ENCODE measurements at regions not wholly inside any gene's neighbourhood (a gene's known extent, or its start where the extent isn't known, plus 50 kb on each side); places are given as distances from the start of the nearest gene placed in this dataset.

DNA sequence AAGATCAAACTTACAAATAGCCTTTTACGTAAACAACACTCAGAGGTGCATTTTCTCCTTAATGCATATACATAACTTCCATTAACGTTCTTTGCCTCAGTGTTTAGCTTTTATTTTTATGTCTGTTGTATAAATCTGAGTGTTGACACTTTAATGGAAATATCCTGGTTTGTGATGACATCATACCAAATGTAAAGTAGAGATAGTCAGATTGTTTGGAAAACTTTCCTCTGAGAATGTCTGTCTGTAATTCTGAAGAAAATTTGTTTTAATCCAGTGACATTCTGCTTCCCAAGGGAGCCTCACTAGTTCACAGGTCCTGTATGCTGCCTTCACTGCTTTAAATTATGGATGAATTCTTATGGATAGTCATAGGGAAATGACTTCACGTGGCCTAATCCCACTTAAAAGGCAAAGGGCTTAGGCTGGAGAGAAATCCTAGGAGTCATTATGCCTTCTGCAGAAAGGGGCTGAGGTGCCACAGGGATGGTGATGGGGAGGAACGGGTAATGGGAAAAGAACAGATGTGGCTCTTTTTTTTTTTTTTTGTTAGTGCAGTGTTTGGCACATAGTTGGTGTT, 93.2 kb downstream of the DNAJB9 start:
- no peaks in the 10 kb centered on the region for H3K27me3 ChIP-seq (ENCODE audit: control insufficient read depth in 4 of 4, insufficient read depth in 4 of 4, low read length in 3 of 4)
- no peak overlapping the region for H3K27ac ChIP-seq (ENCODE audit: low read depth in 1 of 2, low read length in 2 of 2)
- no peak overlapping the region for H3K9ac ChIP-seq (ENCODE audit: low read depth in 1 of 2, low read length in 2 of 2)
- TF ChIP-seq JUND (IDR thresholded peaks at IDR 0.05) (no peak), GABPA (IDR thresholded peaks at IDR 0.05 in 1 of 2, conservative IDR thresholded peaks at IDR 0.05 in 1 of 2) (no peak), NR2F2 (IDR thresholded peaks at IDR 0.05) (no peak), EGR1 (IDR thresholded peaks at IDR 0.05; ENCODE audit: low read depth in 2 of 2) (no peak), FOXA2 (IDR thresholded peaks at IDR 0.05) (no peak), TAF1 (conservative IDR thresholded peaks at IDR 0.05) (no peak), FOXA1 (IDR thresholded peaks at IDR 0.05) (no peak)
- TF ChIP-seq, protein P1, sequence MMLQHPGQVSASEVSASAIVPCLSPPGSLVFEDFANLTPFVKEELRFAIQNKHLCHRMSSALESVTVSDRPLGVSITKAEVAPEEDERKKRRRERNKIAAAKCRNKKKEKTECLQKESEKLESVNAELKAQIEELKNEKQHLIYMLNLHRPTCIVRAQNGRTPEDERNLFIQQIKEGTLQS (IDR thresholded peaks at IDR 0.05), result no peak
- TF ChIP-seq, protein P2, sequence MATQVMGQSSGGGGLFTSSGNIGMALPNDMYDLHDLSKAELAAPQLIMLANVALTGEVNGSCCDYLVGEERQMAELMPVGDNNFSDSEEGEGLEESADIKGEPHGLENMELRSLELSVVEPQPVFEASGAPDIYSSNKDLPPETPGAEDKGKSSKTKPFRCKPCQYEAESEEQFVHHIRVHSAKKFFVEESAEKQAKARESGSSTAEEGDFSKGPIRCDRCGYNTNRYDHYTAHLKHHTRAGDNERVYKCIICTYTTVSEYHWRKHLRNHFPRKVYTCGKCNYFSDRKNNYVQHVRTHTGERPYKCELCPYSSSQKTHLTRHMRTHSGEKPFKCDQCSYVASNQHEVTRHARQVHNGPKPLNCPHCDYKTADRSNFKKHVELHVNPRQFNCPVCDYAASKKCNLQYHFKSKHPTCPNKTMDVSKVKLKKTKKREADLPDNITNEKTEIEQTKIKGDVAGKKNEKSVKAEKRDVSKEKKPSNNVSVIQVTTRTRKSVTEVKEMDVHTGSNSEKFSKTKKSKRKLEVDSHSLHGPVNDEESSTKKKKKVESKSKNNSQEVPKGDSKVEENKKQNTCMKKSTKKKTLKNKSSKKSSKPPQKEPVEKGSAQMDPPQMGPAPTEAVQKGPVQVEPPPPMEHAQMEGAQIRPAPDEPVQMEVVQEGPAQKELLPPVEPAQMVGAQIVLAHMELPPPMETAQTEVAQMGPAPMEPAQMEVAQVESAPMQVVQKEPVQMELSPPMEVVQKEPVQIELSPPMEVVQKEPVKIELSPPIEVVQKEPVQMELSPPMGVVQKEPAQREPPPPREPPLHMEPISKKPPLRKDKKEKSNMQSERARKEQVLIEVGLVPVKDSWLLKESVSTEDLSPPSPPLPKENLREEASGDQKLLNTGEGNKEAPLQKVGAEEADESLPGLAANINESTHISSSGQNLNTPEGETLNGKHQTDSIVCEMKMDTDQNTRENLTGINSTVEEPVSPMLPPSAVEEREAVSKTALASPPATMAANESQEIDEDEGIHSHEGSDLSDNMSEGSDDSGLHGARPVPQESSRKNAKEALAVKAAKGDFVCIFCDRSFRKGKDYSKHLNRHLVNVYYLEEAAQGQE (IDR thresholded peaks at IDR 0.05), result no peak
- TF ChIP-seq, protein P3, sequence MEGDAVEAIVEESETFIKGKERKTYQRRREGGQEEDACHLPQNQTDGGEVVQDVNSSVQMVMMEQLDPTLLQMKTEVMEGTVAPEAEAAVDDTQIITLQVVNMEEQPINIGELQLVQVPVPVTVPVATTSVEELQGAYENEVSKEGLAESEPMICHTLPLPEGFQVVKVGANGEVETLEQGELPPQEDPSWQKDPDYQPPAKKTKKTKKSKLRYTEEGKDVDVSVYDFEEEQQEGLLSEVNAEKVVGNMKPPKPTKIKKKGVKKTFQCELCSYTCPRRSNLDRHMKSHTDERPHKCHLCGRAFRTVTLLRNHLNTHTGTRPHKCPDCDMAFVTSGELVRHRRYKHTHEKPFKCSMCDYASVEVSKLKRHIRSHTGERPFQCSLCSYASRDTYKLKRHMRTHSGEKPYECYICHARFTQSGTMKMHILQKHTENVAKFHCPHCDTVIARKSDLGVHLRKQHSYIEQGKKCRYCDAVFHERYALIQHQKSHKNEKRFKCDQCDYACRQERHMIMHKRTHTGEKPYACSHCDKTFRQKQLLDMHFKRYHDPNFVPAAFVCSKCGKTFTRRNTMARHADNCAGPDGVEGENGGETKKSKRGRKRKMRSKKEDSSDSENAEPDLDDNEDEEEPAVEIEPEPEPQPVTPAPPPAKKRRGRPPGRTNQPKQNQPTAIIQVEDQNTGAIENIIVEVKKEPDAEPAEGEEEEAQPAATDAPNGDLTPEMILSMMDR (IDR thresholded peaks at IDR 0.05; ENCODE audit: low read depth, low read length, missing input control), result no peak
- no peak for DNase-seq (ENCODE audit: low spot score)
- 66% methylated on average over 4 of the region's 4 CpGs for WGBS
- H3K4me3 ChIP-seq (ENCODE audit: low read depth in 1 of 3, low read length in 3 of 3), result no peak overlapping the region
- H3K4me1 ChIP-seq (ENCODE audit: control insufficient read depth in 4 of 4, insufficient read depth in 4 of 4, low read length in 3 of 4), result peaks cover 0 to 9% (median 7%) of the 10 kb centered on the region in 4 donors
- H3K36me3 ChIP-seq (ENCODE audit: control insufficient read depth in 4 of 4, insufficient read depth in 3 of 4, low read depth in 1 of 4, low read length in 3 of 4), result no peaks in the 10 kb centered on the region
- no peaks in the 10 kb centered on the region for H3K9me3 ChIP-seq (ENCODE audit: control insufficient read depth in 4 of 4, low read length in 3 of 4)

DNA sequence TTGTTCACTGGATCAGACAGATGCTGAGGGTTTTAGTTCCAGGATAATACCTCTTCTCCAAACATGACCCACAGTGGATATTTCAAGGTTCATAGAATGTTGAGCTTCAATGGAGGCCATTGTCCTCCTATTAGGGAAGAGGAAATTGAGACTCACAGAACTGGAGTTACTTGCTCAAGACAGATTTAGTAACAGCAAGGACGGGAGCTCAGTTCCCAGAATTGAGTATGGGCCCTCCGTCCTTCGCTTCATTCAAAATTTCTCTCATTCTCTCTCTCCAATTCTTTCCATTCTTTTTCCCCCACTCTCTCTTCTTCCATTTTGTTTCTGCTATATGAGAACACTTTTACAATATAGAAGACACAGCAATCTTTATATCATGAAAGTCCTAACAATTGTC, 94.0 kb downstream of the DNAJB9 start:
- Histone ChIP-seq H3K36me3 (ENCODE audit: control insufficient read depth in 4 of 4, insufficient read depth in 3 of 4, low read depth in 1 of 4, low read length in 3 of 4) (no peaks in the 10 kb centered on the region), H3K4me1 (ENCODE audit: control insufficient read depth in 4 of 4, insufficient read depth in 4 of 4, low read length in 3 of 4) (peaks cover 0 to 9% (median 7%) of the 10 kb centered on the region in 4 donors), H3K4me3 (ENCODE audit: low read depth in 1 of 3, low read length in 3 of 3) (no peak overlapping the region), H3K27ac (ENCODE audit: low read depth in 1 of 2, low read length in 2 of 2) (no peak overlapping the region), H3K27me3 (ENCODE audit: control insufficient read depth in 4 of 4, insufficient read depth in 4 of 4, low read length in 3 of 4) (no peaks in the 10 kb centered on the region), H3K9me3 (ENCODE audit: control insufficient read depth in 4 of 4, low read length in 3 of 4) (no peaks in the 10 kb centered on the region), H3K9ac (ENCODE audit: low read depth in 1 of 2, low read length in 2 of 2) (no peak overlapping the region)
- 95% methylated on average over 3 of the region's 3 CpGs for WGBS
- TF ChIP-seq TAF1 (conservative IDR thresholded peaks at IDR 0.05), result no peak
- no peak for TF ChIP-seq JUND (IDR thresholded peaks at IDR 0.05)
- TF ChIP-seq, protein P4, sequence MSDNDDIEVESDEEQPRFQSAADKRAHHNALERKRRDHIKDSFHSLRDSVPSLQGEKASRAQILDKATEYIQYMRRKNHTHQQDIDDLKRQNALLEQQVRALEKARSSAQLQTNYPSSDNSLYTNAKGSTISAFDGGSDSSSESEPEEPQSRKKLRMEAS (IDR thresholded peaks at IDR 0.05), result no peak
- TF ChIP-seq RAD21 (IDR thresholded peaks at IDR 0.05), result no peak
- TF ChIP-seq, protein P3 (IDR thresholded peaks at IDR 0.05; ENCODE audit: low read depth, low read length, missing input control), result no peak
- TF ChIP-seq YY1 (IDR thresholded peaks at IDR 0.05), result no peak
- DNase-seq (ENCODE audit: low spot score), result no peak

All from liver (tissue), 8 donors.